Osteoblast (primary cell): ENCODE measurements at regions not wholly inside any gene's neighbourhood (a gene's known extent, or its start where the extent isn't known, plus 50 kb on each side); places are given as distances from the start of the nearest gene placed in this dataset. TPM values are rescaled to one million over a fixed set of nuclear protein-coding genes. Genes with fewer than 3 reads are reported as not detected.

ENCODE experiments used
- DNase-seq: peaks from one replicate; pipeline ENCODE4 v3.0.0; 2011; ENCODE audit warnings: low spot score, mixed read lengths; ENCODE audit not compliant: insufficient read length; ENCODE audit errors: missing footprints
- H2AFZ ChIP-seq: 2 replicates; pipeline ENCODE4 v1.6.0; 2011; ENCODE audit warnings: mild to moderate bottlenecking, low read length
- H3K27ac ChIP-seq: 2 replicates; pipeline ENCODE4 v1.5.1; 2011; ENCODE audit warnings: mild to moderate bottlenecking, low read depth, low read length, moderate library complexity
- H3K27me3 ChIP-seq: 2 replicates; pipeline ENCODE4 v1.6.0; 2012; ENCODE audit warnings: mild to moderate bottlenecking, control low read depth, inconsistent platforms, low read length, moderate library complexity; ENCODE audit not compliant: insufficient read depth
- H3K36me3 ChIP-seq: 2 replicates; pipeline ENCODE4 v1.5.1; 2011; ENCODE audit warnings: mild to moderate bottlenecking, low read length, control low read depth, moderate library complexity; ENCODE audit not compliant: insufficient read depth
- H3K4me1 ChIP-seq: 2 replicates; pipeline ENCODE4 v1.5.1; 2011; ENCODE audit warnings: mild to moderate bottlenecking, low read length, control low read depth, moderate library complexity; ENCODE audit not compliant: insufficient read depth
- H3K4me2 ChIP-seq: 2 replicates; pipeline ENCODE4 v1.6.0; 2011; ENCODE audit warnings: mild to moderate bottlenecking, low read length; ENCODE audit not compliant: insufficient read depth
- H3K4me3 ChIP-seq: fragments of 200-600 bp; sonication (generic); 3 replicates; pipeline ENCODE4 v1.5.1; 2012; ENCODE audit warnings: mild to moderate bottlenecking, low read length, inconsistent platforms; ENCODE audit not compliant: insufficient read depth
- H3K79me2 ChIP-seq: 2 replicates; pipeline ENCODE4 v1.6.0; 2012; ENCODE audit warnings: mild to moderate bottlenecking, low read length, control low read depth, inconsistent platforms; ENCODE audit not compliant: insufficient read depth
- H3K9me3 ChIP-seq: 2 replicates; pipeline ENCODE4 v1.5.1; 2011; ENCODE audit warnings: low read depth, low read length, control low read depth
- H4K20me1 ChIP-seq: 2 replicates; pipeline ENCODE4 v1.6.0; 2012; ENCODE audit warnings: mild to moderate bottlenecking, low read length, control low read depth; ENCODE audit not compliant: insufficient read depth
- CTCF ChIP-seq: IDR thresholded peaks from 2 replicates; pipeline ENCODE4 v1.5.1; 2011; ENCODE audit warnings: mild to moderate bottlenecking, low read depth, low read length, moderate library complexity; ENCODE audit errors: extremely low read depth
- small RNA-seq: library from RNA; depleted of rRNA; stranded (forward); fragments of <200 nt; gene quantifications from one replicate; pipeline ENCODE3, GENCODE V24; 2012

- TF ChIP-seq CTCF: no peak
- H3K4me2 ChIP-seq: no peak overlapping the region
These were observed 54.1 kb upstream of the CTNND2 start for GRCh38 chr5:11958321-11958720.

DNA sequence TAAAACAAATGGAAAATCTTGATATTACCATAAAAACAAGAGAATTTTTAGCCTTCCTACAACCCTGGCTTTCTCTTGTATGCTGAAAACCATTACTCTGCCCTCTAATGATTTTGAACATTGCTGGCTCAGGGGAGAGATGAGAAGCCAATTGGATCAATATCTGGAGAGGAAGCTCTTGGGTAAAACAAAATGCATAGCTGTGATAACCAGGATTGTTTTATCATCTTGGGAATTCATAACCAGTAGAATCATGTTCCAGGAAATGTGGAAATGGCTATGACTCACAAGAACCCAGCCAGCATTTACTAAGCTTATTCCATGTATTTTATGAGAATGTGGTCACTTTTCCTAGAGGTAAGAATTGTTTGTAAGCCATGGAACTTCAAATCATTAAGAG lies 51.1 kb upstream of the CTNND2 start:
- H3K4me1 ChIP-seq: no peaks in the 10 kb centered on the region
- DNase-seq: no peak
- no peaks in the 10 kb centered on the region for H3K79me2 ChIP-seq
- peaks cover 8% of the 10 kb centered on the region for H3K9me3 ChIP-seq
- no peak overlapping the region for H3K4me3 ChIP-seq
- H3K27me3 ChIP-seq: no peaks in the 10 kb centered on the region
- no peaks in the 10 kb centered on the region for H3K36me3 ChIP-seq
- no peak overlapping the region for H2AFZ ChIP-seq
- no peak for TF ChIP-seq CTCF
- no peaks in the 10 kb centered on the region for H4K20me1 ChIP-seq
- H3K27ac ChIP-seq: no peak overlapping the region
- H3K4me2 ChIP-seq: no peak overlapping the region

More at GRCh38 chr5:11958321-11958720, 54.1 kb upstream of the CTNND2 start:
- no peaks in the 10 kb centered on the region for H3K27me3 ChIP-seq
- no peak for DNase-seq
- peaks cover 8% of the 10 kb centered on the region for H3K9me3 ChIP-seq
- no peaks in the 10 kb centered on the region for H3K4me1 ChIP-seq
- no peak overlapping the region for H3K27ac ChIP-seq
- no peaks in the 10 kb centered on the region for H4K20me1 ChIP-seq
- no peak overlapping the region for H3K4me3 ChIP-seq
- no peaks in the 10 kb centered on the region for H3K36me3 ChIP-seq
- H3K79me2 ChIP-seq: no peaks in the 10 kb centered on the region
- H2AFZ ChIP-seq: no peak overlapping the region

Small RNA genes in the stretch of these regions (small RNA-seq; reads per million reads assigned to genes)
- gene RNU6-679P: not detected
